GM23338 (cell line): ENCODE measurements at regions not wholly inside any gene's neighbourhood (a gene's known extent, or its start where the extent isn't known, plus 50 kb on each side); places are given as distances from the start of the nearest gene placed in this dataset.

Experiments
- ATAC-seq: fragments of 200-7000 bp; cut with Tn5 transposase; 3 replicates; pipeline ENCODE4 v1.9.1; 2020
- DNase-seq: peaks from one replicate; pipeline ENCODE4 v3.0.0-alpha.2; 2015; ENCODE audit warnings: low spot score
- H2AFZ ChIP-seq: fragments of 200-600 bp; sonication (generic); 2 replicates; pipeline ENCODE4 v1.8.0; 2016; ENCODE audit warnings: antibody characterized with exemption, mild to moderate bottlenecking, moderate library complexity
- H3F3A ChIP-seq: fragments of 200-600 bp; sonication (generic); replicated peaks from 2 replicates; pipeline ENCODE4 v1.8.0; 2017; ENCODE audit warnings: antibody characterized with exemption, mixed run types, low read depth
- H3K27ac ChIP-seq: fragments of 200-600 bp; sonication (generic); 2 replicates; pipeline ENCODE4 v1.6.1; 2016; ENCODE audit warnings: low read depth
- H3K27me3 ChIP-seq: fragments of 200-600 bp; sonication (generic); 2 replicates; pipeline ENCODE4 v1.8.0; 2016; ENCODE audit warnings: mild to moderate bottlenecking, mixed run types, moderate library complexity; ENCODE audit not compliant: insufficient read depth
- H3K36me3 ChIP-seq: fragments of 200-600 bp; sonication (generic); 2 replicates; pipeline ENCODE4 v1.8.0; 2016; ENCODE audit warnings: mild to moderate bottlenecking; ENCODE audit not compliant: insufficient read depth
- H3K4me1 ChIP-seq: fragments of 200-600 bp; sonication (generic); 2 replicates; pipeline ENCODE4 v1.8.0; 2016; ENCODE audit warnings: mild to moderate bottlenecking, moderate library complexity; ENCODE audit not compliant: insufficient read depth
- H3K4me2 ChIP-seq: fragments of 200-600 bp; sonication (generic); 2 replicates; pipeline ENCODE4 v1.7.1; 2017; ENCODE audit warnings: mixed run types
- H3K4me3 ChIP-seq: fragments of 200-600 bp; sonication (generic); 2 replicates; pipeline ENCODE4 v1.6.1; 2016; ENCODE audit warnings: mixed run types
- H3K79me2 ChIP-seq: fragments of 200-600 bp; sonication (generic); replicated peaks from 2 replicates; pipeline ENCODE4 v1.8.0; 2017; ENCODE audit warnings: mild to moderate bottlenecking; ENCODE audit not compliant: insufficient read depth
- H3K9me2 ChIP-seq: fragments of 200-600 bp; sonication (generic); 2 replicates; pipeline ENCODE4 v1.8.0; 2017; ENCODE audit not compliant: insufficient read depth
- H4K20me1 ChIP-seq: fragments of 200-600 bp; sonication (generic); replicated peaks from 2 replicates; pipeline ENCODE4 v1.8.0; 2017; ENCODE audit warnings: mild to moderate bottlenecking; ENCODE audit not compliant: insufficient read depth
- H3K27ac Mint-ChIP-seq: 2 replicates; pipeline ENCODE4 v1.8.0; 2020; ENCODE audit warnings: inconsistent platforms, mild to moderate bottlenecking, moderate library complexity, mixed read lengths
- H3K27me3 Mint-ChIP-seq: 3 replicates; pipeline ENCODE4 v1.8.0; 2022; ENCODE audit warnings: low read depth, mild to moderate bottlenecking, moderate library complexity, mixed read lengths, inconsistent platforms; ENCODE audit not compliant: insufficient read depth, poor library complexity
- H3K36me3 Mint-ChIP-seq: 3 replicates; pipeline ENCODE4 v1.8.0; 2021; ENCODE audit warnings: low read depth, mild to moderate bottlenecking, inconsistent platforms, moderate library complexity, mixed read lengths
- H3K4me1 Mint-ChIP-seq: 3 replicates; pipeline ENCODE4 v1.8.0; 2020; ENCODE audit warnings: mild to moderate bottlenecking, inconsistent platforms, mixed read lengths
- H3K4me3 Mint-ChIP-seq: 3 replicates; pipeline ENCODE4 v1.8.0; 2021; ENCODE audit warnings: moderate library complexity, mild to moderate bottlenecking, inconsistent platforms, mixed read lengths
- H3K9me3 Mint-ChIP-seq: 3 replicates; pipeline ENCODE4 v1.8.0; 2020; ENCODE audit warnings: moderate library complexity, mild to moderate bottlenecking, inconsistent platforms, mixed read lengths
- CREB1 ChIP-seq: fragments of 250-450 bp; sonication (Bioruptor Pico); IDR thresholded peaks from 2 replicates; pipeline ENCODE4 v1.5.0; 2020; ENCODE audit warnings: low read depth, mild to moderate bottlenecking, moderate library complexity
- POLR2AphosphoS5 ChIP-seq: IDR thresholded peaks from 2 replicates; pipeline ENCODE4 v1.6.1; 2016; ENCODE audit warnings: antibody characterized with exemption, low read depth
- ZNF331 ChIP-seq: fragments of 250-450 bp; sonication (Bioruptor Pico); IDR thresholded peaks from 2 replicates; pipeline ENCODE4 v1.5.0; 2020; ENCODE audit warnings: low read depth, mild to moderate bottlenecking, moderate library complexity
- ZNF462 ChIP-seq: fragments of 250-450 bp; sonication (Bioruptor Pico); IDR thresholded peaks from 2 replicates; pipeline ENCODE4 v1.5.0; 2020; ENCODE audit warnings: mild to moderate bottlenecking, moderate library complexity
- TF ChIP-seq, protein P1 (sequence below): IDR thresholded peaks from one replicate; pipeline ENCODE4 v1.6.1; 2018; ENCODE audit warnings: antibody characterized with exemption; ENCODE audit not compliant: unreplicated experiment

DNA sequence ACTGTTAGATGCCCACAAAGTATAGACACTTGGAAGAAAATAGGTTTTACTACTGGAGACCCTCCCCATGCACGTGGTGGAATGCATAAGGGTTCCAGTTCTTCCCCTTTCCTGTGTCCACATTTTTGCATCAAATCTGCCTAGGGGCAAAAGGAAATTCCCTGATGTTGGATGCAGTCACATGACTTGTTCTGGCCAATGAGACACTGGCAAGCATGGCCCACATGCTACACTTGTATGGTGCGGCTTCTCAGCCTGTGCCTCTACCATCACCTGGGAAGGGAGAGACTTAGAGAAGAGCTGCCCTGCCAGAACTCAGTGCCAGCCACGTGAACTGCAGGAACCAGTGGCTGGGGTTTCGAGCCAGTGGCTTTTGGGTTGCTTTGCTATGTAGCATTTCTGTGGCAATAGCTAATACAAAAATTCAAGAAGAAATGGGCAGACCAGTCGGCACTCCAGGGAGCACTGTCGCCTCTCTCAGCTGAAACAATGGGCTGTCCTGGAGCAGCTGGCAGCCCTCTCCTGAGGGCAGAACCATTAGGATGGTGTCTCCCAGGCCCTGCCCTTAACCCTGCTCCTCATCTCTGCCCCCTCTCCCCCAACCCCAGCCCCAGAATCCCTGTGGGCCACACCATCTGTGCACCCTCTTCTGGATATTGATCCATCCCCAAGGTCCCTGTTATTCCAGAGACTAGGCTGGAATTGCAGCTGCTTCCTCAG, 634.0 kb downstream of the UQCRFS1 start (continued):
- TF ChIP-seq ZNF462 (CRISPR knock-in tag) (no peak), ZNF331 (CRISPR knock-in tag) (no peak)

- no peak for DNase-seq
- Histone ChIP-seq H3K79me2 (no peaks in the 10 kb centered on the region), H3K4me2 (no peak overlapping the region), H3K4me1 (peaks cover 28% of the 10 kb centered on the region), H3K4me3 (no peak overlapping the region), H2AFZ (no peak overlapping the region), H3F3A (no peaks in the 10 kb centered on the region), H3K27me3 (no peaks in the 10 kb centered on the region), H3K9me2 (peaks cover 10% of the 10 kb centered on the region; the same call in 1 of the 2 replicates), H4K20me1 (no peaks in the 10 kb centered on the region), H3K27ac (no peak overlapping the region), H3K36me3 (no peaks in the 10 kb centered on the region)
- Mint-ChIP-seq H3K36me3 (peaks cover 7% of the 10 kb centered on the region; the same call in 2 of the 3 replicates), H3K27me3 (peaks cover 17% of the 10 kb centered on the region), H3K9me3 (peaks cover 6% of the 10 kb centered on the region; the same call in 2 of the 3 replicates), H3K27ac (no peak overlapping the region), H3K4me3 (no peak overlapping the region), H3K4me1 (peaks cover 34% of the 10 kb centered on the region)
- ATAC-seq: no peak
- TF ChIP-seq ZNF462 (CRISPR knock-in tag): no peak
- TF ChIP-seq, protein P1, sequence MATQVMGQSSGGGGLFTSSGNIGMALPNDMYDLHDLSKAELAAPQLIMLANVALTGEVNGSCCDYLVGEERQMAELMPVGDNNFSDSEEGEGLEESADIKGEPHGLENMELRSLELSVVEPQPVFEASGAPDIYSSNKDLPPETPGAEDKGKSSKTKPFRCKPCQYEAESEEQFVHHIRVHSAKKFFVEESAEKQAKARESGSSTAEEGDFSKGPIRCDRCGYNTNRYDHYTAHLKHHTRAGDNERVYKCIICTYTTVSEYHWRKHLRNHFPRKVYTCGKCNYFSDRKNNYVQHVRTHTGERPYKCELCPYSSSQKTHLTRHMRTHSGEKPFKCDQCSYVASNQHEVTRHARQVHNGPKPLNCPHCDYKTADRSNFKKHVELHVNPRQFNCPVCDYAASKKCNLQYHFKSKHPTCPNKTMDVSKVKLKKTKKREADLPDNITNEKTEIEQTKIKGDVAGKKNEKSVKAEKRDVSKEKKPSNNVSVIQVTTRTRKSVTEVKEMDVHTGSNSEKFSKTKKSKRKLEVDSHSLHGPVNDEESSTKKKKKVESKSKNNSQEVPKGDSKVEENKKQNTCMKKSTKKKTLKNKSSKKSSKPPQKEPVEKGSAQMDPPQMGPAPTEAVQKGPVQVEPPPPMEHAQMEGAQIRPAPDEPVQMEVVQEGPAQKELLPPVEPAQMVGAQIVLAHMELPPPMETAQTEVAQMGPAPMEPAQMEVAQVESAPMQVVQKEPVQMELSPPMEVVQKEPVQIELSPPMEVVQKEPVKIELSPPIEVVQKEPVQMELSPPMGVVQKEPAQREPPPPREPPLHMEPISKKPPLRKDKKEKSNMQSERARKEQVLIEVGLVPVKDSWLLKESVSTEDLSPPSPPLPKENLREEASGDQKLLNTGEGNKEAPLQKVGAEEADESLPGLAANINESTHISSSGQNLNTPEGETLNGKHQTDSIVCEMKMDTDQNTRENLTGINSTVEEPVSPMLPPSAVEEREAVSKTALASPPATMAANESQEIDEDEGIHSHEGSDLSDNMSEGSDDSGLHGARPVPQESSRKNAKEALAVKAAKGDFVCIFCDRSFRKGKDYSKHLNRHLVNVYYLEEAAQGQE: no peak
- TF ChIP-seq CREB1 (CRISPR knock-in tag): no peak
- TF ChIP-seq POLR2AphosphoS5: no peak
Observed at GRCh38 chr19:28578208-28578607, 634.7 kb downstream of the UQCRFS1 start.
